GM18867 (cell line): ENCODE measurements at regions not wholly inside any gene's neighbourhood (a gene's known extent, or its start where the extent isn't known, plus 50 kb on each side); places are given as distances from the start of the nearest gene placed in this dataset.
"Not testable (repeated sequence)": the region's sequence is repeated elsewhere in the genome, so short reads cannot be mapped to it uniquely, and the experiment has no call there.

Experiments used
- ATAC-seq: cut with Tn5 transposase; IDR thresholded peaks from one replicate; pipeline ENCODE4 v1.9.1; 2021; ENCODE audit warnings: mild to moderate bottlenecking, moderate library complexity; ENCODE audit not compliant: unreplicated experiment

- ATAC-seq, result no peak
These were observed 723.1 kb downstream of the MATN1 start for GRCh38 chr1:30000266-30000665.

- no peak for ATAC-seq
These were observed 723.8 kb downstream of the MATN1 start for GRCh38 chr1:29999595-29999994.

DNA sequence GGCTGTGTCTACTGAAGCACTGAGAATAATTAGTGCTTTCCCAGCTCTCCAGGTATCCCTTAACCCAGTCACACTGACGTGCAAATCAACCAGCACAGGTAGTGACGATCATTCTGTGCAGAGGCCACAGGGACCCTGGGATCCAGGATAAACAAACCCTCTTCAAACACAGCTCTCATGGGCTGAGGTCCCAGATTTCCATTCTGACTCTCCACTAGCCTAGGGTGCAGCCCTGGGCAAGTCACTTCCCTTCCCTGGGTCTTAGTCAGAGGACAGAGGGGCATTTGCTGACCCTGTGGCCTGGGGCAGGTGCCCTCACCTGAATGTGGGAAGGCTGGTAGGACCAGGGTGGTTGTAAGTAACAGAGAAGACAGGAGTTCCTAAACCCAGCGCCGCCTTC is 724.7 kb downstream of the MATN1 start:
- ATAC-seq, result no peak

- ATAC-seq, result not testable (repeated sequence)
These were observed 725.6 kb downstream of the MATN1 start for GRCh38 chr1:29997818-29998217.

DNA sequence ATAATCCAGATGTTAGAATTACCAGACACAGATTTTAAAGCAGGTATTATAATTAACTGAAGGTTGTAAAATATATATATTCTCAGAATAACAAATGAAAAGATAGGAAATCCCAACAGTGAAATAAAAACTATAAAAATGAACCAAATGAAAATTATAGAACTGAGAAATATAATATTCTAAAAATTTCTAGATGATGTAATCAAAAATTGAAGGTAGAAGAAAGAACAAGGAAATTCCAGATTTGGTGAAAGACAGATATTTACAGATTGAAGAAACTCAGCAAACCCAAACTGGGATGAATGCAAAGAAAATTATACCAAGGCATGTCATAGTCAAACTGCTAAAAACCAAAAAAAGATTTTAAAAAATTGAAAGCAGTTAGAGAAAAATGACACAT is 729.4 kb downstream of the MATN1 start:
- no peak for ATAC-seq

GRCh38 chr1:29991815-29992214 is 731.6 kb downstream of the MATN1 start:
- no peak for ATAC-seq

DNA sequence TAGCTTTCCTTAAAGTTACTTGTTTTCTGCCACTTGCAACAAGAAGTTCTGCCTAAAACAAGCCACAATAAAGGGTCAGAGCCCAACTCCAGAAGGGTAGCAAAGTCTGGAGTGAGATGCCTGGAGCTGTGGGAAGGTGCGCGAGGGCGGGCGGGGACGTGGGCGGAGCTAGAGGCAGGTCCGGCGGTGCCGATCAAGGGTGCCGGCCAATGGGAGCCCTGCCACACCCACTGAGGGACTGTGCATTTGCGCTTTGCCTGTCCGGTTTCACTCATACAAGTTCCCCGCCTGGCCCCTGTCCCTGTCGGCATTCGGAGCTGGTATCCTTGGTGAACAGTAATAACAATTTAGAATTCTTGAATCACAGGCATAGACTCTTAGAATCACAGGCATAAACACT is 732.4 kb downstream of the MATN1 start:
- no peak for ATAC-seq

DNA sequence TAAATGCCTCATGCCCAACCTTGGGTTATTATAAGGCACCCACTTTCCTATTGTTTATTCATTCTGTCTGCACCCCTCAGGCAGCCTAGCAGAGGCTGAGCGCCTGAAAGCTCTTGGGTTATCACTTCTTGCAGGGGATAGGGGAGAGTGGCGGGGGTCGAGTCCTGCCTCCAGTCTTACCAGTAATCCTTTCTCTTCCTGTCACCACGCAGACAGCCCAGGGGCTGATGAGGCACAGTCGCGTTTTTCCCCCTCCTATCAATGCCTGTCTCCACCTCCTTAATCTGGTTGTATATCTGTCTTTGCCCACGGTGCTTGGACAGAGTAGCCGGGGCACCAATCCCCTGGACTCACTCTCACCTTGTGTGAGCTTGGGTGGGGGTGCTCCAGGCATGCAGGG is 733.1 kb downstream of the MATN1 start:
- no peak for ATAC-seq

DNA sequence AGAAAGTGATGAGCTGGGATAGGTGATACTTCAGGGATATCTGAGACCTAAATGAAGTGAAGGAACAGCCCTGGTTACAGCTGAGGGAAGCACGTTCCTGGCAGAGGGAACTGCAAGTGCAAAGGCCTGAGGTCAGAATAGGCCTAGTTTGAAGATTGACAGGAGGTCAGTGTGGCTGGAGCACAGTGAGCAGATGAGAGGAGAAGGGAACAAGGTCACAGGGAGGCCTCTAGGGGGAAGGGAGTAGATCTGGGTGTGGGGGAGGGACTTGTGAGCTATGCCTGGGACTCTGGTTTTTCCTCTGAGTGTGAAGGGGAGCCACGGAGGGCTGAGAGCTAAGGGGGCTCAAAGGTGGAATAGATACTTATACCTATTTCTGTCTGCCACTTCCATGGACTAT is 736.4 kb downstream of the MATN1 start:
- ATAC-seq, result no peak

DNA sequence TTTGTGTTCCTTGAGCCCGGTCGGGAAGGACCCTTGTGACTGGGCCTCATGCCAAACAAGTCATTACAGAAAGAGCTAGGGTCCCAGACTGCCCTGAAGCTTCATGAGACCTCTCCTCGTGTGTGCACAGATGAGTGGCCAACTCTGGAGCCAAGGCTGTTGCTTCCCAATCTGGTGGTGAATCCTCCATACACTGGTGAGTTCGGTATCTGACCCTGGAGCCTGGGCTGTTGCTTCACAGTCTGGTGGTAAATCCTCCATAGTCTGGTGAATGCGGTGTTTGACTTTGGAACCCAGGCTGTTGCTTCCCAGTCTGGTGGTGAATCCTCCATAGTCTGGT is 737.8 kb downstream of the MATN1 start:
- ATAC-seq, result no peak

DNA sequence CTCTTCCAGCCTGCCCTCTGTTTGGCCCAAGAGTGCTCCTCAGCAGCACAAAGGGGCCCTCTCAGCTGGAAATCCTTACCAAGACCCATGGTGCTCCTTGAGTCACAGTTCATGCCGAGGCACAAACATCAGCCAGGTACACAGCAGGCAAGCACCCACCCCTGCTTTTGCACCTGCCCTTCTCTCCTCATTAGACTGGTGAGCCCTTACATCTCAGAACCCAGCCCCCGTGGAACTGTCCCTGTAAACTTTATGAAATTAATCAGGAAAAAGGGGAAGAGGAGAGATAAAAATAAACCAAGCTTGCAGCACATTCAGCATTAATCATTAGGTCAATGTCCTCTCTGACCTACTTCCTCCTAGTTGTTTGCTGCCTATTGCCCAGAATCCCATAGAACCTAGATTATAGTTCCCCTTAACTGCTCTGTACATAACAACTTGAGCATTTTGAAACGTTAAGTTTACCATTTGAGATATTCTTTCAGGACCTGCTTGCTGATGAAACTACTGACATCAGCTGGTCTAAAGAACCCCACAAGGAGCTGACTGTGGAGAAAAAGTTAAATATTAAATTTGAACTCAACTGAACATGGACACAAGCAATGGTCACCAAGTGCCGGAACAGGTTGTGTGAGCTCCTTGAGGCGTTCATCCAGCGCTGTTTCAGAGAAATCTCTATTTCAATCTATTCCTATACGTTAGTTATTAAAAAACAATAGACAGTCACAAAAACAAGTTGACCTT is 738.4 kb downstream of the MATN1 start:
- ATAC-seq, result no peak

DNA sequence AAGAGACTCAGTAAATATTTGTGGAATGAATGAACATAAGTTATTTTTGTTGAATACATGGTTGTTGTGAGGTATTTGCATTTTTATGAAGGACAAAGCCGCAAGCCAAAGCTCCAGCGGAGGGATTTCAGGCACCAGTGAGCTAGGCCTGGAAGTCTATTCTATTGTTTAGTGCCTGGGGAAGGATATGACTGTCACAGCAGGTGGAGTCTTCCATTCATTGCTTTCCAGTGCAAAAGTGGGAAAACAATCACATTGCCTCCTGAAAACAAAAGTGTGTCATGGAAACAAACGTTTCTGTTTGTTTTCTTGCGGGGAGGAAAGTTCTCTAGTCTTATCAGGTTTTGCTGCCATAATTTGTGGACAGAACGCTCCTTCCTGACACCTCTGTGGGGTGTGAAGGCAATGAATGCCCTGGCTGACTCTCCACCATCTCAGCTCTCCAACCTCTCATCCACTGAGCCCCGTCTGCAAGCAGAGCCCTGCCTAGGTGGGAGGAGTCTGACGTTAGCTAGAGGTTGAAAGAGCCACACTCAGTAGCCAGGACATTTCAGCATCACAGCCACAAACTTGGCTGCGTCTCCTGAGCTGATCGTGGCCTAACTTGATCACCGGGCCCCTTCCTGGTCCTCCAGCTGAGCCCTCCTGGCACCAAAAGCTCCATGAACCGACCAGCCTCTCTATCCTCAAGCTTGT is 739.1 kb downstream of the MATN1 start:
- no peak for ATAC-seq

GRCh38 chr1:29983321-29983720 is 740.1 kb downstream of the MATN1 start:
- no peak for ATAC-seq

- no peak for ATAC-seq
These were observed 741.7 kb downstream of the MATN1 start for GRCh38 chr1:29981586-29982239.

DNA sequence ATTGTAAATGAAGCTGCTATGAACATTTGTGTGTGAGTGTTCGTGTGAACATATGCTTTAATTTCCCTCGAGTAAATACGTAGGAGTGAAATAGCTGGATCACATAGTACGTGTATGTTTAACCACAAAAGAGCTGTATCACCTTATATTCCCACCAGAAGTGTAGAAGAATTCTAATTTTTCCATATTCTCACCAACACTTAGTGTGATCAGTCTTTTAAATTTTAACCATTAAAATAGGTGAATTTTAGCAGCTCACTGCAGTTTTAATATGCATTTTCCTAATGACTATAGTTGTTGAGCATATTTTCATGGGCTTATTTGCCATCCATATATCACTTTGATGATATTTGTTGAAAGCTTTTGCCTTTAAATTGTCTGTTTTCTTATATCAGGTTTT is 741.2 kb downstream of the PTPRU start:
- no peak for ATAC-seq

DNA sequence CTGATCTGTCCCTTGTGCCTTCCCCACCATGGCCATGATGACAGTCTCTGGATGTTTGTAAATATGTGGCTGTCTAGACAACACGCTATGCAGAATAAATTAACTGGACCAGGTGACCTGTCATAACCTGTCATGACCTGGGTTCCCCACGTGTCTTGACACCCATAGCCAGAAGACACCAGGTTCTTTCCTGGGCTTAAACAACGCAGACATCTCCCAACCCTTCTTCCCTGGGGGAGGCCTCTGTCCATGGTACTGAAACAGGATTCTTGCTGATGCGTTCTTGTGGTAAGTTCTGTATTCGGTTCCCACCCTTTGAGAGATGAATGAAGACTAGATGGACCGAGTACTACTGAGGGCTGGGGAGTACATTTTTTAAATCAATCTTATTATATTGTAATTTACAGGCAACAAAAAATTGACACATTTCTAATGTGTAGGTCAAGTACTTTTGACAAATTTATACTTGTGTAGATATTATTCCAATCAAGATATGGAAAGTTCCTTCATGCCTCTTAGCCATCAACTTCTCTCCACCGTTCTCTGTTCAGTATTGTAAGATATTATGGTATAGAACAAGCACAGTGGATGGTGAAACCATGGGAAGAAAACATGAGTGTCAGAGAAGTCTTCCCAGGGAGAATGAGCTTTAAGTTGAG is 738.8 kb downstream of the PTPRU start:
- ATAC-seq, result no peak

- no peak for ATAC-seq
These were observed 738.0 kb downstream of the PTPRU start for GRCh38 chr1:29974316-29974724.

- ATAC-seq, result no peak
These were observed 737.1 kb downstream of the PTPRU start for GRCh38 chr1:29973406-29973805.

DNA sequence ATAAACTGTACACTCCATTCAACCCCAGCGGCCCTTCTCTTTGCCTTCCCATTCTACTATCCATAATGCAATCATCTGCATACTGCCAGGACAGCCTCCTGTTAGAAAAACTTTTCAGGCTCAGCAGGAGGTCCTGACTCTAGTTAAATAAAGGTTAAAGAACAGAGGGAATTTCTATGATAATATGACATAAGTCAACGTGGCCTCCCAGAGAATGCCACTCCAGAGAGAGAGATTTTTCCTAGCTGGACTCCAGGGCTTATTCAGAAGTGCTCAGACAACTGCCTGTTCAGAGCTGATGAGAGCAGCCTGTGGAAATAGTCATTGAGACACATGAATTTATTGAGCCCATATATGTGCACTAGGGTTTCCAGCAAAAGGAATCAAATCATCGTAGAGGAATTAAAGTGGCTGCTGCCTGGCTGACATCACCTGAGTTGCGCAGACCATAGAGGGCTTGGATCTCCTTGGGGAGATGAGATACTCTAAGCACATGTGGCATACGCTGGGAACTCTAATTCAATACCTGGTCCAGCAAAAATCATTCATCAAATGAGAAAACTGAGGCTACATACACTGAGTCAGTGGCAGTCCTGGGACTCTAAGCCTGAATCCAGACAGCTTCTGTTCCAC is 736.2 kb downstream of the PTPRU start:
- ATAC-seq, result no peak

GRCh38 chr1:29971703-29972102 is 735.4 kb downstream of the PTPRU start:
- no peak for ATAC-seq

DNA sequence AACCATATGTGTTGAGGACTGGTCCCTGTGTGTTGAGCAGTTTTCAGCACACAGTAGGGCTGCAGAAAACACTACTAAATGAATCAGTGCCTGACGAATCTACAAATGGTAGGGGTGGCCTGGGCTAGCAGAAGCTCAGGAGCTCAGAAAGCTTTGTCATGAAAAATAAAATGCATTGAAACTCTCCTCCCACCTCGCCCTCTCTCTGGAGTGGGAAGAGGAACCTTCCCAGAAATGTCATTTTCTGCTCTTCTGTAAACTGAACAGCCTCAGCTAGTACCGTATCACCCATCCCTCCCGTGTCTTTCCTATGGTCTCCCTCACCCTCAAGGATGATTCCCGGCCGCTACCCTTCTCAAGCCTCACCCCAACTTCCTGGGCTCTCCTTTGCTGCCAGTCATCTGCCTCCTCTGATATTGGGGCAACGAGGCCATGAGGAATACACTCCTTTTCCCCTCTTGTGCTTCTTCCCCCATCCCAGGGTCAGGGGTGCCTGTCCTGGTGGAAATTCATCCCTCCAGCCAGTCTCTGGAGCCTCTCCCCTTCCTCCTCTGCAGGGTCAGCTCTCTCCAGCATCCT is 734.5 kb downstream of the PTPRU start:
- no peak for ATAC-seq
